Astrocyte (in vitro differentiated cells and primary cell): ENCODE measurements at regions not wholly inside any gene's neighbourhood (a gene's known extent, or its start where the extent isn't known, plus 50 kb on each side); places are given as distances from the start of the nearest gene placed in this dataset.

Experiments
- DNase-seq: peaks from one replicate; pipeline ENCODE4 v3.0.0-alpha.2; 2010; ENCODE audit warnings: low read depth
- FAIRE-seq: peaks from 2 replicates; lab custom pipeline; 2011; peaks lifted over from hg19 to GRCh38; lab: Jason Lieb, UNC
- H2AFZ ChIP-seq: 2 replicates; pipeline ENCODE4 v1.6.0; 2012; ENCODE audit warnings: low read depth, low read length, inconsistent platforms
- H3K27ac ChIP-seq: 2 replicates; pipeline ENCODE4 v1.5.1; 2011; ENCODE audit warnings: low read depth, low read length, inconsistent platforms
- H3K27me3 ChIP-seq: 2 replicates; pipeline ENCODE4 v1.6.0; 2011; ENCODE audit warnings: low read length, inconsistent platforms; ENCODE audit not compliant: insufficient read depth
- H3K36me3 ChIP-seq: 2 replicates; pipeline ENCODE4 v1.5.1; 2011; ENCODE audit warnings: low read length, inconsistent platforms; ENCODE audit not compliant: insufficient read depth
- H3K4me1 ChIP-seq: 2 replicates; pipeline ENCODE4 v1.5.1; 2011; ENCODE audit warnings: low read length, inconsistent platforms; ENCODE audit not compliant: insufficient read depth
- H3K4me2 ChIP-seq: 2 replicates; pipeline ENCODE4 v1.6.0; 2012; ENCODE audit warnings: low read length, inconsistent platforms
- H3K4me3 ChIP-seq: 2 replicates; pipeline ENCODE4 v1.5.1; 2011; ENCODE audit warnings: low read depth, mild to moderate bottlenecking, low read length, inconsistent platforms; ENCODE audit not compliant: insufficient read depth
- H3K79me2 ChIP-seq: 2 replicates; pipeline ENCODE4 v1.6.0; 2012; ENCODE audit warnings: mild to moderate bottlenecking, low read length, inconsistent platforms; ENCODE audit not compliant: insufficient read depth
- H3K9ac ChIP-seq: 2 replicates; pipeline ENCODE4 v1.6.0; 2012; ENCODE audit warnings: mild to moderate bottlenecking, low read length, inconsistent platforms
- H3K9me3 ChIP-seq: 2 replicates; pipeline ENCODE4 v1.5.1; 2012; ENCODE audit warnings: low read depth, mild to moderate bottlenecking, low read length, inconsistent platforms; ENCODE audit not compliant: insufficient read depth
- H4K20me1 ChIP-seq: 2 replicates; pipeline ENCODE4 v1.6.0; 2012; ENCODE audit warnings: low read length, inconsistent platforms; ENCODE audit not compliant: insufficient read depth
- H3K27ac Mint-ChIP-seq: one replicate; pipeline ENCODE4 v1.8.0; 2021; ENCODE audit warnings: mild to moderate bottlenecking, mixed read lengths; ENCODE audit not compliant: unreplicated experiment
- H3K27me3 Mint-ChIP-seq: one replicate; pipeline ENCODE4 v1.8.0; 2021; ENCODE audit warnings: low read depth, mixed read lengths; ENCODE audit not compliant: unreplicated experiment
- H3K36me3 Mint-ChIP-seq: one replicate; pipeline ENCODE4 v1.8.0; 2021; ENCODE audit warnings: low read depth, mixed read lengths; ENCODE audit not compliant: unreplicated experiment
- H3K4me1 Mint-ChIP-seq: one replicate; pipeline ENCODE4 v1.8.0; 2021; ENCODE audit warnings: low read depth, mixed read lengths; ENCODE audit not compliant: unreplicated experiment
- H3K4me3 Mint-ChIP-seq: one replicate; pipeline ENCODE4 v1.8.0; 2021; ENCODE audit warnings: mild to moderate bottlenecking, moderate library complexity, mixed read lengths; ENCODE audit not compliant: unreplicated experiment
- H3K9me3 Mint-ChIP-seq: one replicate; pipeline ENCODE4 v1.8.0; 2021; ENCODE audit warnings: mild to moderate bottlenecking, mixed read lengths; ENCODE audit not compliant: unreplicated experiment
- EZH2 ChIP-seq: IDR thresholded peaks from 2 replicates; pipeline ENCODE4 v1.6.1; 2012; ENCODE audit warnings: mild to moderate bottlenecking, low read length, inconsistent platforms; ENCODE audit not compliant: insufficient read depth
- TF ChIP-seq, protein P1 (sequence below): IDR thresholded peaks from 2 replicates; pipeline ENCODE4 v1.5.1; 2011; ENCODE audit warnings: low read depth, mild to moderate bottlenecking, inconsistent platforms, low read length, moderate library complexity; ENCODE audit not compliant: insufficient read depth

DNA sequence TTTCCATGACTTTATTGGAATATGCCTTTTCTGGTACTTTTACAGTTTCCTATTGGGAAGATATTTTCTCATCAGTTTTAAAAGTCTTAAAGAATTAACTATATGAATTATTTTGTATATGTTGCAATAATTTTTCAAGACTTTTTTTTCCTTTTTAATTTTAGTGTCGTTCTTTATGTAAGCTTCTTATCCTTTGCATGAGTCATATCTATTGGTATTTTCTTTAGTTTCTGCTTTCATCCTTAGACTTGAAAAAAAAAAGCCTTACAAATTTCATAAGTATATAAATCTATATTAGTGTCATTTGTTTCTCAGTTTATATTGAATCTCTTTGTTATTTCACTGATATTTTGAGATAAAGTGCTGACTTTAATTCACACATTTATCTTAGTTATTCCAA is 94.9 kb downstream of the DSEL start:
- Histone ChIP-seq H2AFZ (no peak overlapping the region), H4K20me1 (no peaks in the 10 kb centered on the region), H3K27me3 (no peaks in the 10 kb centered on the region), H3K27ac (no peak overlapping the region), H3K4me1 (peaks cover 5% of the 10 kb centered on the region), H3K79me2 (no peaks in the 10 kb centered on the region), H3K9me3 (no peaks in the 10 kb centered on the region), H3K9ac (no peak overlapping the region), H3K4me3 (no peak overlapping the region), H3K36me3 (no peaks in the 10 kb centered on the region), H3K4me2 (no peak overlapping the region)
- Mint-ChIP-seq H3K9me3 (peaks cover 3% of the 10 kb centered on the region), H3K36me3 (no peaks in the 10 kb centered on the region), H3K27ac (no peak overlapping the region), H3K4me3 (no peak overlapping the region), H3K27me3 (no peaks in the 10 kb centered on the region), H3K4me1 (peaks cover 2% of the 10 kb centered on the region)
- TF ChIP-seq, protein P1, sequence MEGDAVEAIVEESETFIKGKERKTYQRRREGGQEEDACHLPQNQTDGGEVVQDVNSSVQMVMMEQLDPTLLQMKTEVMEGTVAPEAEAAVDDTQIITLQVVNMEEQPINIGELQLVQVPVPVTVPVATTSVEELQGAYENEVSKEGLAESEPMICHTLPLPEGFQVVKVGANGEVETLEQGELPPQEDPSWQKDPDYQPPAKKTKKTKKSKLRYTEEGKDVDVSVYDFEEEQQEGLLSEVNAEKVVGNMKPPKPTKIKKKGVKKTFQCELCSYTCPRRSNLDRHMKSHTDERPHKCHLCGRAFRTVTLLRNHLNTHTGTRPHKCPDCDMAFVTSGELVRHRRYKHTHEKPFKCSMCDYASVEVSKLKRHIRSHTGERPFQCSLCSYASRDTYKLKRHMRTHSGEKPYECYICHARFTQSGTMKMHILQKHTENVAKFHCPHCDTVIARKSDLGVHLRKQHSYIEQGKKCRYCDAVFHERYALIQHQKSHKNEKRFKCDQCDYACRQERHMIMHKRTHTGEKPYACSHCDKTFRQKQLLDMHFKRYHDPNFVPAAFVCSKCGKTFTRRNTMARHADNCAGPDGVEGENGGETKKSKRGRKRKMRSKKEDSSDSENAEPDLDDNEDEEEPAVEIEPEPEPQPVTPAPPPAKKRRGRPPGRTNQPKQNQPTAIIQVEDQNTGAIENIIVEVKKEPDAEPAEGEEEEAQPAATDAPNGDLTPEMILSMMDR = no peak
- TF ChIP-seq EZH2 = no peak
- DNase-seq (peak; percentile 10), FAIRE-seq (no peak)

DNA sequence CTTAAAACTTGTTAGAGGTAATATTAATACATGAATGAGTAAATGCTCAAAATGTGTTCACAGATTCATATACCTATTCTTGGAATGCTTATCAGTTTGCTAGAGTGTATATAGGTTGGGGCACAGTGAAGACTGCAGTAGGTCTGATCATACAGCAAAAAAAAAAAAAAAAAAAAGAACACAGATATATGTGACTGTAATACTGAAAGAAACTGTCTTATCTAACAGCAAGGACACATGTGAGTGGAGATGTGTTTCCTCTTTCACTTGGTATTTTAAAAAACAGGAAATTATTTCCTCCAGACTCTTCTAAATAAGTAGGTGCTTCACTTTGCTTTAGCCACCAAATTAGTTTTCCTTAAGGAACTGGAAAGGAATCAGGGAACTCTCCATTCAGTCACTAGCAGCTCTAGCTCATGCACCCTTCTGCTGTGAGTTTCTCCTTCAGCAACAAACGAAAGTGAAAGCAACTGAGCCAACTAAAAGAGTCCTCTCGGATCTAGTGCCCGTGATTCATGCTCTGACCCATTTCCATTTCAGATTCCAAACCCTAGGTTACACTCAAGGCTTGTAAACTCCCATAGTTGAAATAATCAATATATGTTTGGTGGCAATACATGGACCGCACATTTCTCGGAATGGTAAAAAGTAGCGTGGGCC is 98.5 kb downstream of the DSEL start:
- Mint-ChIP-seq H3K4me3 (no peak overlapping the region), H3K4me1 (no peaks in the 10 kb centered on the region), H3K27me3 (no peaks in the 10 kb centered on the region), H3K36me3 (no peaks in the 10 kb centered on the region), H3K9me3 (peaks cover 3% of the 10 kb centered on the region), H3K27ac (peak overlapping the region; percentile 34)
- no peaks in the 10 kb centered on the region for H3K4me1 ChIP-seq
- no peaks in the 10 kb centered on the region for H4K20me1 ChIP-seq
- DNase-seq (peak; percentile 37), FAIRE-seq (peak; percentile 47)
- TF ChIP-seq, protein P1 = no peak
- TF ChIP-seq EZH2 = no peak
- H3K36me3 ChIP-seq = no peaks in the 10 kb centered on the region
- peak overlapping the region; percentile 41 for H3K4me2 ChIP-seq
- H3K27ac ChIP-seq = no peak overlapping the region
- no peak overlapping the region for H3K9ac ChIP-seq
- H3K27me3 ChIP-seq = no peaks in the 10 kb centered on the region
- H2AFZ ChIP-seq = no peak overlapping the region
- H3K9me3 ChIP-seq = no peaks in the 10 kb centered on the region
- H3K79me2 ChIP-seq = no peaks in the 10 kb centered on the region
- H3K4me3 ChIP-seq = no peak overlapping the region

DNA sequence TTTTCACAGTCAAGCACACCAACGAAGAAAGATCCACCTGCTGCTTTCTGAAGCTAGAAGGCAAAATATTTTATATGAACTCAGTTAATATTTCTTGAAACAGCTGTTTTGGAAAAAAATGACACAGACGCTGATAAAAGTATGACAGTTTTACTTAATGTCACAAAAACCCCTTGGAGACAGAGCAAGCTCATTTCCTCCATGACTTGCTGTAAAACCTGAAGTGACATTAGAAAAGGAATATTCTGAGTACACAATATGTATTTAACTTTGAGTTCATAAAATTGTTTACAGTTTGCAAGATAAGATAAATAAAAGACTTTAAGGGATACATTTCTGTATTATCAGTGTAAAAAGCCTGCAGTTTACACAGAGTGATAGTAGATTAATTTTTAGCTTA is 105.4 kb downstream of the DSEL start:
- no peak for DNase-seq
- no peaks in the 10 kb centered on the region for H3K36me3 Mint-ChIP-seq
- Histone ChIP-seq H3K4me1 (peaks cover 4% of the 10 kb centered on the region), H4K20me1 (no peaks in the 10 kb centered on the region), H2AFZ (no peak overlapping the region), H3K9me3 (no peaks in the 10 kb centered on the region), H3K79me2 (no peaks in the 10 kb centered on the region), H3K4me3 (no peak overlapping the region), H3K4me2 (no peak overlapping the region), H3K9ac (no peak overlapping the region), H3K27ac (no peak overlapping the region), H3K27me3 (no peaks in the 10 kb centered on the region), H3K36me3 (no peaks in the 10 kb centered on the region)
- H3K4me1 Mint-ChIP-seq = peaks cover 9% of the 10 kb centered on the region
- TF ChIP-seq EZH2 = no peak
- TF ChIP-seq, protein P1 = no peak
- no peak for FAIRE-seq
- H3K4me3 Mint-ChIP-seq = no peak overlapping the region
- H3K27me3 Mint-ChIP-seq = no peaks in the 10 kb centered on the region
- no peaks in the 10 kb centered on the region for H3K9me3 Mint-ChIP-seq
- H3K27ac Mint-ChIP-seq = no peak overlapping the region
